ENCODE measurements at regions not wholly inside any gene's neighbourhood (a gene's known extent, or its start where the extent isn't known, plus 50 kb on each side); places are given as distances from the start of the nearest gene placed in this dataset.

GRCh38 chr12:91275321-91275720 lies 92.7 kb upstream of the DCN start:
- TF ChIP-seq GATA2 (IDR thresholded peaks at IDR 0.05; ENCODE audit: low read depth, low read length), result no peak
- no peak for TF ChIP-seq GATA3 (IDR thresholded peaks at IDR 0.05; ENCODE audit: low read depth, low read length)
